OCI-M2 (cell line): ENCODE measurements at regions not wholly inside any gene's neighbourhood (a gene's known extent, or its start where the extent isn't known, plus 50 kb on each side); places are given as distances from the start of the nearest gene placed in this dataset.

Experiments used
- DNase-seq: peaks from one replicate; lab custom pipeline; 2025; ENCODE audit not compliant: unreplicated experiment; lab: John Stamatoyannopoulos, UW

GRCh38 chr3:76178412-76178811 lies 393.1 kb upstream of the ZNF717 start:
- no peak for DNase-seq

DNA sequence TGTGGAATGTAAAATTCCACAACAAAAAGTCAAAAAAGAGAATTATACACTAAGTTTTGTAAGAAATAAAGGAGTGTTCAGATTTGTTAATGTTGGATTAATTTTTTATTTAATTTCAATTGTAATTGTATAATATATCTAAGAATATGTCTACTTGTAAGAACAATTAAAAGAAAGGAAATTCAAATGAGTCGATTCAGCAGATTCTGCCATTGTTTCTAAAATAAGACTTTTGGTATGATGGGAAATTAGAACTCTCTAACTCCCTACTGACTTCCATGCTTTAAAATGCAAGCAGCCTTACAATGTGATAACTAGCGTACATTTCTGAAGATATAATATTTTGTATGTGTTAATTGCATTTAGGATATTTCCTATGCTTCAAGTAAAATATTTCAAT lies 395.9 kb upstream of the ZNF717 start:
- DNase-seq = no peak

- DNase-seq = no peak
Observed at GRCh38 chr3:76198086-76198485, 412.7 kb upstream of the ZNF717 start.

GRCh38 chr3:76199382-76199781 lies 414.0 kb upstream of the ZNF717 start:
- no peak for DNase-seq

- no peak for DNase-seq
Observed at GRCh38 chr3:76203578-76203977, 418.2 kb upstream of the ZNF717 start.

- no peak for DNase-seq
Observed at GRCh38 chr3:76206346-76206745, 421.0 kb upstream of the ZNF717 start.

DNA sequence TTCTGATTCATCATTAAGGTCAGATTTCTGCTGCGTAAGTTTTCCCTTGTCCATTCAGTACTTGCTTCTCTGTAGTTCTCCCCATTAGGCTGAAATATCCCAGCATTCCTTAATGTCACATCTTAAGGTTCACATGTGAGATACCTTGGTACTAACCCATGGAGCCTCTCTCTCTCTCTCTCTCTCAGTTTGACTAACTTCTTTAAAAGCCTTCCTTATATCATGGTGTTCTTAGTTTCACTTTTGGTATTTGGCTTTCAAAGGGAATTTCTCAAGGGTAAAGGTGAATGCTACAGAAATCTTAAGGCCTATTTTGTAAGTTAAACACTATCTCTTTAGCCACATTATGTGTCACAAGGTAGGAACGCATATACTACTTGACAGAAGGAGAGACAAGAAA lies 427.3 kb upstream of the ZNF717 start:
- DNase-seq = no peak

GRCh38 chr3:76222201-76222600 lies 436.9 kb upstream of the ZNF717 start:
- DNase-seq = no peak

DNA sequence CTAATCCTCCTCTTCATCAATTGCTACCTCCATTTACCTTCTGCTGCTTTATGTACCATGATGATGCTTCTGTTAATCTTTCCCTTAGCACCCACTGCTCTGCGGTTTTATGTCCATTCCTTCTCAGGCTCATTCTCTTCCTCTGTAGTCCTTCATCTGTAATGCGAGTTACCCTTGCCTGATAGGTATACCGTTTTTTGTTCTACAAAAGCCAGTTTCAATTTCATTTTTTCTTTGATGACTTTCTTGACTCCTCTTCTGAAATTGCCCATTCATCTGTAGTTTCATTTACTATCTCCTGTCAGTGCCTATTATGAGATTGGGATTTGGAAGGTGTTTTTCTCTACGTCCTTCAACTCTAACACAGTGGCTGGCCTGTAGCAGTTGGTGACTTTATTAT lies 445.9 kb upstream of the ZNF717 start:
- no peak for DNase-seq

- DNase-seq = no peak
Observed at GRCh38 chr3:76242886-76243753, 457.8 kb upstream of the ZNF717 start.

GRCh38 chr3:76245073-76245472 lies 459.7 kb upstream of the ZNF717 start:
- no peak for DNase-seq

DNA sequence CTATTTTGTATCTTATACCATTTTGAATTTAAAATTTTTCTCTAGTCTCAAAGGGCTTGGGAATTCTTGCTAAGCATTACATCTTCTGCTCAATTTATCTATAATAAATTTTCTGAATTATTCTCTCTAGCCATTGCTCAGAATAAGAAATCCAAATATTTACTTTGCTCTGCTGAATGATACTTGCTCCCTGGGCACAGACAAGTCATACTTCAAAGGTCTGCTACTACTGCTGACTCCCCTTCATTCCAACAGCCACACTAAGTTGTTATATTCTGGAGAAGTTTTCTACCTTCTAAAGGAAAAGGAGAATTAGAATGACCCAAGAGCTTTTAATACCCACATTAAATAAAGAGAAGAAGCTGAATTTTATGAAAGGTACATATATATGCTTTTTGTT lies 460.3 kb upstream of the ZNF717 start:
- no peak for DNase-seq

GRCh38 chr3:76264496-76264895 lies 479.1 kb upstream of the ZNF717 start:
- DNase-seq = no peak

GRCh38 chr3:76264911-76265310 lies 479.6 kb upstream of the ZNF717 start:
- DNase-seq = no peak

DNA sequence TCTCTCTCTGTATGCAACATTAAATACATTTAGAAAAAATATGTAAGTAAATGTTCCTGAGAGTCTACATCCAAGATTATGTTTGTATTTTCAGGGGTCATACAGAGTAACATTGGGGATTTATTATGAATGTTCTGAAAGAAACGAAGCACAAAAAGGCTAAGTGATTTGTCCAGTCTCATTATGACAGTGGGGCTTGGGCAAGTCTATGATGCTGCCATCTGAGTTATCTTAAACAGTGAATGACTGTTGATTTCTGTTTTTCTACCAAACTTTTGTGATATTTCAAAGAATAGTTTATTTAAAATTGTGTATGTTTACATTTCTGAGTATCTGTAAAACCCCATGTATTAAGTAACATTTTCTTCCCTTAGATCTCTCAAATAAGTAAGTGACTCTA lies 481.2 kb upstream of the ZNF717 start:
- DNase-seq = no peak

DNA sequence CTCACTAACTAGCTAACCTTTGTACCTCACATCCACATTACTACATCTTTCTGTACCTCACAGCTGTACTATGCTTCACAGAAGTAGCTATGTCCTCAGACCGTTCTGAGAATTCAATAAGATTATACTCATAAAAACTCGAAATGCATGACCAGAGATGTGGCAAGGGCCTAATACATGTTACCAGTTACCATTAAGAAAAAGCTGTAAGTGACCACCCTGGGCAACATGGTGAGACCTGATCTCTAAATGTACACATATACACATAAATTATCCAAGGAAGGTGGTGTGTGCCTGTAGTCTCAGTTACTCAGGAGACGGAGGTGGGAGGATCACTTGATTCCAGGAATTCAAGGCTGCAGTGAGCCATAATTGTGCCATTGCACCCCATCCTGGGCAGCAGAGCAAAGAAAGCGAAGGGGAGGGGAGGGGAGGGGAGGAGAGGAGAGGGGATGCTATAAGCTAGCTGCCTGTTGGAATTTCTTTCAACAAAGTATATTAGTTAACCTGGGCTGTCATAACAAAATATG lies 482.6 kb upstream of the ZNF717 start:
- DNase-seq = no peak

GRCh38 chr3:76293856-76294255 lies 508.5 kb upstream of the ZNF717 start:
- DNase-seq = no peak

- DNase-seq = no peak
Observed at GRCh38 chr3:76300746-76301145, 515.4 kb upstream of the ZNF717 start.

- DNase-seq = no peak
Observed at GRCh38 chr3:76307556-76307955, 522.2 kb upstream of the ZNF717 start.

DNA sequence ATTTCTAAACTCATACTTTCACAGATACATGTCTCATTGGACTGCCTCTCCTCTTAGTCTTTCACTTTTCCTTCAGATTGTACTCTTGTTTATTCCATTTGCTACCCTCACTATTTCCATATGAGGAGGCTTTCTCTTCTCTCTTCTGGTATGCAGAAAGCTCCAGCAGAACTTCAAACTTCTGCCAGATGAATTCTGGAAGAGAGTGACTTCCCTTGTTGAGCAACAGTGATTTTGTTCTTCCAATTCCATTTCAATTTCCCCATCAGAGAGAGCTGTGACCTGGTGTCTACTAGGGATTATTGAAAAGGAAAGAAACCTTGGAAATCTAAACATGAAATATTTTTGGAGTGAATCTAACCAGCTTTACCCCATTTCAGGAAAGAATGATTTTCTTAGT lies 523.2 kb upstream of the ZNF717 start:
- DNase-seq = no peak

GRCh38 chr3:76310089-76310488 lies 524.7 kb upstream of the ZNF717 start:
- DNase-seq = no peak

DNA sequence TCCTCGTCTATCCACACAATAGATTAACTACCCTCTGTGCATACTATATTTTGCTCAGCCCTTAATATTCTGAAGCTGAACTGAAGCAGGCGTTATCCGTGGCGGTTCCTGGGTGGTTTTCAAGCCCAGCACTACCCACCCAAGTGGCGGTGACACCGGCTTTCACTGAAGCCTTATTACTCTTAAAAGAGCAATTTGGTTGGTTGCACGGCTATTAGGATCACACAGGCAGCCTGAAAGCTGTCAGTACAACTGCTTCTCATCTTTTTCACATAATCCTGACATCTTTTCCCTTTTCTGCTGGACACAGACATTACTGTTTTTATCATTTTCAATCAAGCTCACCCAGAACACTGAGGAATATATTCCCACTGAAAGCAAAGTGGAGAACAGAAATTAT lies 525.3 kb upstream of the ZNF717 start:
- no peak for DNase-seq

- no peak for DNase-seq
Observed at GRCh38 chr3:76311941-76312340, 526.6 kb upstream of the ZNF717 start.
